PC-3 (cell line): ENCODE measurements at regions not wholly inside any gene's neighbourhood (a gene's known extent, or its start where the extent isn't known, plus 50 kb on each side); places are given as distances from the start of the nearest gene placed in this dataset.

ENCODE experiments used
- CTCF ChIP-seq: fragments of 300-600 bp; sonication (generic); conservative IDR thresholded peaks from 2 replicates; pipeline ENCODE4 v1.5.1; 2017; ENCODE audit warnings: antibody characterized with exemption, low read depth, mild to moderate bottlenecking, low read length
- EZH2 ChIP-seq: fragments of 300-600 bp; sonication (generic); IDR thresholded peaks from one replicate; pipeline ENCODE4 v1.6.1; 2017; ENCODE audit warnings: antibody characterized with exemption, mild to moderate bottlenecking, low read length; ENCODE audit not compliant: unreplicated experiment
- EZH2phosphoT487 ChIP-seq: fragments of 300-600 bp; sonication (generic); IDR thresholded peaks from 2 replicates; pipeline ENCODE4 v1.6.1; 2018; ENCODE audit warnings: mild to moderate bottlenecking, antibody characterized with exemption, low read length, borderline replicate concordance

- TF ChIP-seq CTCF, result no peak
- no peak for TF ChIP-seq EZH2
- TF ChIP-seq EZH2phosphoT487, result no peak
Measured at GRCh38 chr7:155889636-155890511, 77.6 kb upstream of the SHH start.
